ENCODE measurements at regions not wholly inside any gene's neighbourhood (a gene's known extent, or its start where the extent isn't known, plus 50 kb on each side); places are given as distances from the start of the nearest gene placed in this dataset.

GRCh38 chr9:31084350-31084749 lies 1300.1 kb upstream of the ACO1 start:
- TF ChIP-seq CTCF (IDR thresholded peaks at IDR 0.05) = no peak
- no peak for TF ChIP-seq POLR2A (IDR thresholded peaks at IDR 0.05)

Measured in right lobe of liver (tissue), 4 donors.